Loucy (cell line): ENCODE measurements at regions not wholly inside any gene's neighbourhood (a gene's known extent, or its start where the extent isn't known, plus 50 kb on each side); places are given as distances from the start of the nearest gene placed in this dataset.
"Not testable (repeated sequence)": the region's sequence is repeated elsewhere in the genome, so short reads cannot be mapped to it uniquely, and the experiment has no call there.

ENCODE experiments used
- CTCF ChIP-seq: fragments of 200-600 bp; sonication (generic); conservative IDR thresholded peaks from 2 replicates; pipeline ENCODE4 v1.5.1; 2014; ENCODE audit warnings: mild to moderate bottlenecking, antibody characterized with exemption, low read length
- EZH2phosphoT487 ChIP-seq: fragments of 200-600 bp; IDR thresholded peaks from 2 replicates; pipeline ENCODE4 v1.6.1; 2018; ENCODE audit warnings: antibody characterized with exemption, mild to moderate bottlenecking, moderate library complexity, borderline replicate concordance

DNA sequence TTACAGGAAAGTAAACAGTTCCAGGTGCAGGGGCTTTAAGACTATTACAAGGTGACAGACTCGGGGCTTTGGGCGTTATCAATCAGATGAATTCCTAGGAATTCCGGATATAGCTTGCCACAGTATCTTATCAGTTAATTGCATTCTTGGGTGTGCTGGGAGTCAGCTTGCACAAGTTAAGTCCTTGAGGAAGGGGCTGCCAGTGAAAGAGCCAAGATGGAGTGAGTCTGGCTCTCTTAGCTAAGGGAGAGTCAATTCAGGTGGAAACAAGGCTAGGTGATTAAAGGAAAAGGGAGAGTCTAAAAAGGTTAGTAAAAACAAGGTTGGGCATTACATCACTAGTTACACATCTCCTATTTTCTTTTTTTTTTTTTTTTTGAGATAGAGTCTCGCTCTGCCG, 199.8 kb upstream of the PRSS16 start:
- TF ChIP-seq CTCF, EZH2phosphoT487: not testable (repeated sequence)
